ENCODE measurements at regions not wholly inside any gene's neighbourhood (a gene's known extent, or its start where the extent isn't known, plus 50 kb on each side); places are given as distances from the start of the nearest gene placed in this dataset.

DNA sequence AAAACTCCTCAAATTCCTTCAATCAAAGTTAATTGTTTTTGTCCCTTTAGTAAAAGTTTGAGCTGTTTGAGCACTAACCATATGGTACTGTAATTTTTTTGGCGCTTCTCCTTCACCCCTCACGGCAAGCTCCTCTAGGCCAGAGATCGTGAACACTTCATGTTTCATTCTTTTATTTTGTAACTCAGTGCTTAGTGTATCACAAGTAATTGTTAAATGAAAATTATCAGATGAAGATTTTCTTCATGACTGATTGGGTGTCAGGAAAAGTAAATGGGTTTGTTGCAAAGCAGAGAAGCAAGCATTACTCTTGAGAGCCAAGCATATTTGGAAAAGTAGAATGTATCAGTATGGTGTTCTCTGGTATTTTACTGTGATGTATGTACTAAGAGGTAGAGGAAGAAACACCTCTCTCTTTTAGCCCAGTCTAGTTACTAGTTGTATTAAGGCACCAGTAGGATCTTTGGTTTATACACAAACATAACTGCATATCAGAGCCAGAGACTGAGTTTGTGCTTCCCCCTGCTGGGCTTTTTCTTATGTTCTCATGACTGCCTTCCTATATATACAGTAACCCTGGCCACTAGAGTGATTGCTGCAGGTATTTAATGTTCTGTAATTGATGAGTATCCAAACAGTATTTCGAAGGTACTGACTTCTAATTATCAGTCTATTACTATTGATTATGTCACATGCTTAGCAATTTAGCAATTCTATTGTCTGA, 202.3 kb upstream of the KLHL1 start:
- no peaks in the 10 kb centered on the region for H3K36me3 ChIP-seq (ENCODE audit: insufficient read depth, insufficient read length, low read length)
- H3K4me1 ChIP-seq (ENCODE audit: insufficient read depth, insufficient read length) = no peaks in the 10 kb centered on the region
- TF ChIP-seq SUZ12 (IDR thresholded peaks at IDR 0.05; ENCODE audit: extremely low read depth, insufficient read depth, insufficient read length) = no peak
- no peak overlapping the region for H3K4me3 ChIP-seq (ENCODE audit: insufficient read length, low read depth)
- DNase-seq (ENCODE audit: low read depth, low spot score) = peak; percentile 15
- no peaks in the 10 kb centered on the region for H3K27me3 ChIP-seq (ENCODE audit: insufficient read depth, insufficient read length)
- H3K9me3 ChIP-seq (ENCODE audit: insufficient read depth, low read length) = no peaks in the 10 kb centered on the region
- no peak overlapping the region for H3K9ac ChIP-seq (ENCODE audit: insufficient read length, low read depth)

DNA sequence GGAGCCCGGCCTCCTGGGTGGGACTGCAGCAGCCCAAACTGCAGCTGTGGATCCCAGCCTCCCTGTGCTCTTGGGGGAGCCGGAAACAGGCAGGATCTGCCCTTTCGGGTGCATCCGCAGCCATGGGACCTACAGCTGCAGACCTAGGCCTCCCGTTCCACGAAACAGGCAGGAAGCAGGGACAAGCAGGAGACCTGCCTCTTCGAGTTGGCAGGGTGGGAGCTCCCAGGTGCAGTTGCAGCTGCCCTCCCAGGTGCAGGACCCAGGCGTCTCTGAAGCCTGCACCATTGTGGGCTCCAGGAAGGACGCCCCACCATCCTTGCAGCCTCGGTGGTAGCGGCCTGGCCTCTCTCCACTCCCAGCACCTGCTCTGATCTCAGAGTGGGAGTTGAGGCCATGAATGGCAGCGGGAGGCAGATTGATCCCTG, 189.0 kb upstream of the KLHL1 start:
- Histone ChIP-seq H3K4me3 (ENCODE audit: insufficient read length, low read depth) (no peak overlapping the region), H3K4me1 (ENCODE audit: insufficient read depth, insufficient read length) (no peaks in the 10 kb centered on the region), H3K9me3 (ENCODE audit: insufficient read depth, low read length) (no peaks in the 10 kb centered on the region), H3K27me3 (ENCODE audit: insufficient read depth, insufficient read length) (no peaks in the 10 kb centered on the region), H3K36me3 (ENCODE audit: insufficient read depth, insufficient read length, low read length) (no peaks in the 10 kb centered on the region), H3K9ac (ENCODE audit: insufficient read length, low read depth) (no peak overlapping the region)
- TF ChIP-seq ZNF274 (IDR thresholded peaks at IDR 0.05; ENCODE audit: low read depth, low read length) (no peak), SUZ12 (IDR thresholded peaks at IDR 0.05; ENCODE audit: extremely low read depth, insufficient read depth, insufficient read length) (no peak), YY1 (IDR thresholded peaks at IDR 0.05; ENCODE audit: insufficient read depth, insufficient read length) (no peak)
- DNase-seq (ENCODE audit: low read depth, low spot score) = no peak

DNA sequence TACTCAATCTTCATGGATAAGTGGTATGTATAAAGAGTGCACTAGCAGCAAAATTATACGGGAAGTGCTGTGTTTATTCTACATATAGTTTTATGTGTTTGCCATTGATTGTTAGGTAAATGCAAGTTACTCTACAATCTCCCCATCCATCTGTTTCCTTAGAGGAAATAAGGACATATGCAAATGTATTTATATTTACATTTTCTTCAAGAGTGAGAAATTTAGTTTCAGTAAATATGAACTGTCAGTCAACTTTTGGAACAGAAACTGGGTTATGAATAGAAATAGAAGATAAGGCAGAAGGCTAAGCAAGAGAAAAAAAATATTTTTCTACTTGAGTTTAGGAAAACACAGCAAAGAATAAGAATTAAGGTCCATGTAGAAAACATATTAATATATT, 176.1 kb upstream of the KLHL1 start:
- Histone ChIP-seq H3K9ac (ENCODE audit: insufficient read length, low read depth) (no peak overlapping the region), H3K9me3 (ENCODE audit: insufficient read depth, low read length) (no peaks in the 10 kb centered on the region), H3K4me3 (ENCODE audit: insufficient read length, low read depth) (no peak overlapping the region), H3K36me3 (ENCODE audit: insufficient read depth, insufficient read length, low read length) (no peaks in the 10 kb centered on the region), H3K4me1 (ENCODE audit: insufficient read depth, insufficient read length) (no peaks in the 10 kb centered on the region), H3K27me3 (ENCODE audit: insufficient read depth, insufficient read length) (no peaks in the 10 kb centered on the region)
- no peak for DNase-seq (ENCODE audit: low read depth, low spot score)
- TF ChIP-seq YY1 (IDR thresholded peaks at IDR 0.05; ENCODE audit: insufficient read depth, insufficient read length) = no peak
- no peak for TF ChIP-seq ZNF274 (IDR thresholded peaks at IDR 0.05; ENCODE audit: low read depth, low read length)
- TF ChIP-seq SUZ12 (IDR thresholded peaks at IDR 0.05; ENCODE audit: extremely low read depth, insufficient read depth, insufficient read length) = no peak

DNA sequence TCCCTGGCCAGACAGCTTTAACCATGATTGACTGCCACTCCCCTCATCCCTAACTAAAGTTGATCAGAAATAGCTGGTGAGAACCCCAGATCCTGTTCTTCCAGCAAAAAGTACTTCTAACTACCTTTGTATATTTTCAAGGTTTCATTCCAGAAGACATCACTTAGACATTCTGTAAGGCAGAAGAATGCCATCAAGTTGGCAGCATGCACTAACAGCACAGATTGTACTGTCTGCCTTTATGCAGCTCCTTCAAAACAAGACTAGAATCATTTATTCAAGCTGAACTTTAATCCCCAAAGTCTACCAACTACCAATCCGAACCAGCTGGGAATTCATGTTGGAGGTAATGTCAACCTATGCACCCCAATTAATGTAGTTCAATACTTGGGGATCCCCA, 167.6 kb upstream of the KLHL1 start:
- TF ChIP-seq ZNF274 (IDR thresholded peaks at IDR 0.05; ENCODE audit: low read depth, low read length) = no peak
- TF ChIP-seq YY1 (IDR thresholded peaks at IDR 0.05; ENCODE audit: insufficient read depth, insufficient read length) = no peak
- no peak for TF ChIP-seq SUZ12 (IDR thresholded peaks at IDR 0.05; ENCODE audit: extremely low read depth, insufficient read depth, insufficient read length)
- Histone ChIP-seq H3K9me3 (ENCODE audit: insufficient read depth, low read length) (no peaks in the 10 kb centered on the region), H3K9ac (ENCODE audit: insufficient read length, low read depth) (no peak overlapping the region), H3K36me3 (ENCODE audit: insufficient read depth, insufficient read length, low read length) (no peaks in the 10 kb centered on the region), H3K4me3 (ENCODE audit: insufficient read length, low read depth) (no peak overlapping the region), H3K4me1 (ENCODE audit: insufficient read depth, insufficient read length) (no peaks in the 10 kb centered on the region), H3K27me3 (ENCODE audit: insufficient read depth, insufficient read length) (no peaks in the 10 kb centered on the region)
- no peak for DNase-seq (ENCODE audit: low read depth, low spot score)

DNA sequence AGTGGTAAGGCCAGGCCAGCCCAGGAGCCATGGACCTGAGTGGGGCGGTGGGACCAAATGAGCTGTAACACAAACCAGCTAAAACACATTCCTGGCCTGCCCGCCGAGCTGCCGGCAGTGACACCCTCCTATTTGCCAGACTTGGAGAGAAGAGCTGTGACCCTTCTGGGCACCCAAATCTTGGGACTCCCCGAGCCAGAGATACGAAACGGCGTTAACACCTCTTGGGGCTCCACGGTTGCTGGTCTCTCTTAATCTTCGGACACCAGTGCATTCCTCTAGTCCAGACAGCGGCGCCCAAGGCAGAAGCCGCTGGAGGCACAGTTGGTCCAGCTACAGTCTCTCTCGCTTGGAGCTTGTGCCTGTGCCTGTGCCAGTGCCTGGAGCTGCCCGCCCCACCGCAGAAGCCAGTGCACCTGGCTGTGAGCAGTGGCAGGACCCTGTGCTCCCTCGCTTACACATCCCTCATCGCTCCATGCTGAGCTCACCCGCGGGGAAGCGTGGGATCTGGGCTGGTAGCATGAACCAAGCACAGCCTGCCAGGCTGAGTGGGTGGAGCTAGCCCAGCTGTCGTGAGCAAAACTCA, 147.2 kb upstream of the KLHL1 start:
- TF ChIP-seq YY1 (IDR thresholded peaks at IDR 0.05; ENCODE audit: insufficient read depth, insufficient read length) (no peak), SUZ12 (IDR thresholded peaks at IDR 0.05; ENCODE audit: extremely low read depth, insufficient read depth, insufficient read length) (no peak), ZNF274 (IDR thresholded peaks at IDR 0.05; ENCODE audit: low read depth, low read length) (no peak)
- H3K36me3 ChIP-seq (ENCODE audit: insufficient read depth, insufficient read length, low read length) = no peaks in the 10 kb centered on the region
- no peak for DNase-seq (ENCODE audit: low read depth, low spot score)
- H3K9ac ChIP-seq (ENCODE audit: insufficient read length, low read depth) = no peak overlapping the region
- H3K27me3 ChIP-seq (ENCODE audit: insufficient read depth, insufficient read length) = no peaks in the 10 kb centered on the region
- H3K4me1 ChIP-seq (ENCODE audit: insufficient read depth, insufficient read length) = no peaks in the 10 kb centered on the region
- H3K4me3 ChIP-seq (ENCODE audit: insufficient read length, low read depth) = no peak overlapping the region
- no peaks in the 10 kb centered on the region for H3K9me3 ChIP-seq (ENCODE audit: insufficient read depth, low read length)

DNA sequence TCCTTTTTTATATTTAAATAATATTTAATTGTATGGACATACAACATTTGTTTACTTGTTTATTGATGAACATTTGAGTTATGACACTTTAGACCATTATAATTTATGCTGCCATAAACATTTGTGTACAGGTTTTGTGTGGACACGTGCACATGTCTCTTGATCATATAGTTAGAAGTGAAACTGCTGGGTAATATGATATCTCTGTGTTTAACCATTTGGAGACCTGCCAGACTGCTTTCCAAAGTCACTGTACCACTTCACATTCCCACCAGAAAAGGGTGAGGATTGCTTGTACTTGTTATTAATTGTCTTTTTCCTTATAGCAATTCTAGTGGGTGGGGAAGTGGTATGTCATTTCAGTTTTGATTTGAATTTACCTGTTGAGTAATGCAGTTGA, 145.6 kb upstream of the KLHL1 start:
- Histone ChIP-seq H3K4me1 (ENCODE audit: insufficient read depth, insufficient read length) (no peaks in the 10 kb centered on the region), H3K4me3 (ENCODE audit: insufficient read length, low read depth) (no peak overlapping the region), H3K9ac (ENCODE audit: insufficient read length, low read depth) (no peak overlapping the region), H3K27me3 (ENCODE audit: insufficient read depth, insufficient read length) (no peaks in the 10 kb centered on the region), H3K9me3 (ENCODE audit: insufficient read depth, low read length) (no peaks in the 10 kb centered on the region), H3K36me3 (ENCODE audit: insufficient read depth, insufficient read length, low read length) (no peaks in the 10 kb centered on the region)
- no peak for DNase-seq (ENCODE audit: low read depth, low spot score)
- TF ChIP-seq ZNF274 (IDR thresholded peaks at IDR 0.05; ENCODE audit: low read depth, low read length) (no peak), YY1 (IDR thresholded peaks at IDR 0.05; ENCODE audit: insufficient read depth, insufficient read length) (no peak), SUZ12 (IDR thresholded peaks at IDR 0.05; ENCODE audit: extremely low read depth, insufficient read depth, insufficient read length) (no peak)

DNA sequence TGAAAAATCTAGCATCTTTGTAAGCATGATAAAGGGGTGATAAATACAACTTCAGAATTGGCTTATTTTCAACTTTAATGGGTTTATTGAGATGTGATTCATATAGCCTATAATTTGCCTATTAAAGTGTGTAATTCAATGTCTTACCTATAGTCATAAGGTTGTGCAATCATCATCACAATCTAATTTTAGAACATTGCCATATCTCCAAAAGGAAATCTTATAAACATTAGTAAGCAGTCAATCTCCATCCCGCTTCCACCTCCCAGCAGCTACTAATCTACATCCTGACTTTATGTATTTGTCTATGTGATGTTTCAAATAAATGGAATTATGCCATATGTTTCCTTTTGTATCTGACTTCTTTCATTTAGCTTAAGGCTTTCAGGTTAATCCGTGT, 145.2 kb upstream of the KLHL1 start:
- no peaks in the 10 kb centered on the region for H3K36me3 ChIP-seq (ENCODE audit: insufficient read depth, insufficient read length, low read length)
- no peak for TF ChIP-seq SUZ12 (IDR thresholded peaks at IDR 0.05; ENCODE audit: extremely low read depth, insufficient read depth, insufficient read length)
- TF ChIP-seq ZNF274 (IDR thresholded peaks at IDR 0.05; ENCODE audit: low read depth, low read length) = no peak
- TF ChIP-seq YY1 (IDR thresholded peaks at IDR 0.05; ENCODE audit: insufficient read depth, insufficient read length) = no peak
- DNase-seq (ENCODE audit: low read depth, low spot score) = no peak
- H3K4me3 ChIP-seq (ENCODE audit: insufficient read length, low read depth) = no peak overlapping the region
- H3K27me3 ChIP-seq (ENCODE audit: insufficient read depth, insufficient read length) = no peaks in the 10 kb centered on the region
- H3K4me1 ChIP-seq (ENCODE audit: insufficient read depth, insufficient read length) = no peaks in the 10 kb centered on the region
- H3K9me3 ChIP-seq (ENCODE audit: insufficient read depth, low read length) = no peaks in the 10 kb centered on the region
- no peak overlapping the region for H3K9ac ChIP-seq (ENCODE audit: insufficient read length, low read depth)
